ENCODE measurements at regions not wholly inside any gene's neighbourhood (a gene's known extent, or its start where the extent isn't known, plus 50 kb on each side); places are given as distances from the start of the nearest gene placed in this dataset.

DNA sequence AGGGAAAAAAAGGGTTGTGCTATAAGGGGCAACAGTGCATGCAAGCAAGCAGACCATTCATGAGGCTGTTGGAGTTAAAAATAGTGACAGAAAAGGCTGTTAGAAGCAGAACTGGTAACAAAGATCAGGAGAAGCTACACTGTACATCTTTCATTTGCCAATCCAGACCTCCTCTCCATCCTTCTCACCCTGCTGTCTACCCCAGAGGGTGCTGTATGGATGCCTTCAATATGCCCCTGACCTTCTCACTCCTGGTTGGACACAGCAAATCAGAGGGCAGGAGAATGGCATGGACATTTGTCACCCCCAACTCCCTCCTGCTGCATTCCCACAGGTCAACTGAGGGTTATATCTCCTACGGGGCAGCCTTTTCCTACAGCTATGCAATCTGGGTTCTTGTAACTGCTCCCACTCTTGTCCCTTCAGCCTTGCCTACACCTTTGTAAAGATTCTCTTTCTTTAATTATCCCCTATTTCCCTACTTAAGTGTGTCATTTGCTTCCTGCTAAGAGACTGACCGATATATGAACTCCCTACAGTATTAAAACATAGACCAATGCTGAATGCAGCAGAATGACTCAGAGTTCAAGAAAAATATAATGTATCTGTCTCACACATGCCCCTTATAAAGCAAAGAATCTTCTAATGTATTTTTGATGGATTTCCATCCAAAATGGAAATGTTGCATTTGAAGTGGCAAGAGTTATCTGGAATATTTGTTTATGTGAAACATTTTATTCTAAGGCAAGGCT is 169.2 kb upstream of the NCKAP5 start:
- TF ChIP-seq, protein P1, sequence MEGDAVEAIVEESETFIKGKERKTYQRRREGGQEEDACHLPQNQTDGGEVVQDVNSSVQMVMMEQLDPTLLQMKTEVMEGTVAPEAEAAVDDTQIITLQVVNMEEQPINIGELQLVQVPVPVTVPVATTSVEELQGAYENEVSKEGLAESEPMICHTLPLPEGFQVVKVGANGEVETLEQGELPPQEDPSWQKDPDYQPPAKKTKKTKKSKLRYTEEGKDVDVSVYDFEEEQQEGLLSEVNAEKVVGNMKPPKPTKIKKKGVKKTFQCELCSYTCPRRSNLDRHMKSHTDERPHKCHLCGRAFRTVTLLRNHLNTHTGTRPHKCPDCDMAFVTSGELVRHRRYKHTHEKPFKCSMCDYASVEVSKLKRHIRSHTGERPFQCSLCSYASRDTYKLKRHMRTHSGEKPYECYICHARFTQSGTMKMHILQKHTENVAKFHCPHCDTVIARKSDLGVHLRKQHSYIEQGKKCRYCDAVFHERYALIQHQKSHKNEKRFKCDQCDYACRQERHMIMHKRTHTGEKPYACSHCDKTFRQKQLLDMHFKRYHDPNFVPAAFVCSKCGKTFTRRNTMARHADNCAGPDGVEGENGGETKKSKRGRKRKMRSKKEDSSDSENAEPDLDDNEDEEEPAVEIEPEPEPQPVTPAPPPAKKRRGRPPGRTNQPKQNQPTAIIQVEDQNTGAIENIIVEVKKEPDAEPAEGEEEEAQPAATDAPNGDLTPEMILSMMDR (IDR thresholded peaks at IDR 0.05) = no peak
- TF ChIP-seq EP300 (IDR thresholded peaks at IDR 0.05) = no peak

Data from upper lobe of left lung (tissue), 4 donors.